IPS-18a (cell line): ENCODE measurements at regions not wholly inside any gene's neighbourhood (a gene's known extent, or its start where the extent isn't known, plus 50 kb on each side); places are given as distances from the start of the nearest gene placed in this dataset.

Experiments
- H3K27ac ChIP-seq: one replicate; pipeline ENCODE4 v1.5.1; 2013; ENCODE audit warnings: low read length
- H3K27me3 ChIP-seq: one replicate; pipeline ENCODE4 v1.6.1; 2013; ENCODE audit warnings: mild to moderate bottlenecking, low read length; ENCODE audit not compliant: control insufficient read depth, insufficient read depth
- H3K36me3 ChIP-seq: one replicate; pipeline ENCODE4 v1.6.1; 2013; ENCODE audit warnings: low read depth, low read length; ENCODE audit not compliant: control insufficient read depth
- H3K4me1 ChIP-seq: one replicate; pipeline ENCODE4 v1.6.1; 2013; ENCODE audit warnings: low read depth, low read length; ENCODE audit not compliant: control insufficient read depth
- H3K4me3 ChIP-seq: one replicate; pipeline ENCODE4 v1.5.1; 2013; ENCODE audit warnings: low read length
- H3K9ac ChIP-seq: one replicate; pipeline ENCODE4 v1.6.1; 2013; ENCODE audit warnings: mild to moderate bottlenecking, low read length, moderate library complexity
- H3K9me3 ChIP-seq: one replicate; pipeline ENCODE4 v1.6.1; 2013; ENCODE audit warnings: low read depth, low read length; ENCODE audit not compliant: control insufficient read depth

GRCh38 chr2:129466389-129466788 is 513.1 kb upstream of the RAB6C start:
- no peak overlapping the region for H3K27ac ChIP-seq
- H3K4me3 ChIP-seq: no peak overlapping the region
- no peak overlapping the region for H3K9ac ChIP-seq
- no peaks in the 10 kb centered on the region for H3K36me3 ChIP-seq
- H3K9me3 ChIP-seq: no peaks in the 10 kb centered on the region
- no peaks in the 10 kb centered on the region for H3K4me1 ChIP-seq
- H3K27me3 ChIP-seq: no peaks in the 10 kb centered on the region

- Histone ChIP-seq H3K36me3 (no peaks in the 10 kb centered on the region), H3K9ac (no peak overlapping the region), H3K27ac (no peak overlapping the region), H3K27me3 (no peaks in the 10 kb centered on the region), H3K9me3 (no peaks in the 10 kb centered on the region), H3K4me1 (no peaks in the 10 kb centered on the region), H3K4me3 (no peak overlapping the region)
Measured at GRCh38 chr2:129467012-129467779, 512.3 kb upstream of the RAB6C start.

GRCh38 chr2:129467941-129468340 is 511.5 kb upstream of the RAB6C start:
- no peak overlapping the region for H3K9ac ChIP-seq
- no peak overlapping the region for H3K4me3 ChIP-seq
- H3K4me1 ChIP-seq: no peaks in the 10 kb centered on the region
- no peaks in the 10 kb centered on the region for H3K9me3 ChIP-seq
- no peak overlapping the region for H3K27ac ChIP-seq
- H3K36me3 ChIP-seq: no peaks in the 10 kb centered on the region
- no peaks in the 10 kb centered on the region for H3K27me3 ChIP-seq

- Histone ChIP-seq H3K4me3 (no peak overlapping the region), H3K4me1 (no peaks in the 10 kb centered on the region), H3K9me3 (no peaks in the 10 kb centered on the region), H3K27me3 (no peaks in the 10 kb centered on the region), H3K36me3 (no peaks in the 10 kb centered on the region), H3K27ac (no peak overlapping the region), H3K9ac (no peak overlapping the region)
Measured at GRCh38 chr2:129468879-129469278, 510.6 kb upstream of the RAB6C start.

- Histone ChIP-seq H3K27ac (no peak overlapping the region), H3K4me1 (no peaks in the 10 kb centered on the region)
Measured at GRCh38 chr2:129469389-129469788, 510.1 kb upstream of the RAB6C start.

GRCh38 chr2:129469871-129470270 is 509.6 kb upstream of the RAB6C start:
- Histone ChIP-seq H3K27ac (no peak overlapping the region), H3K27me3 (no peaks in the 10 kb centered on the region), H3K36me3 (no peaks in the 10 kb centered on the region), H3K4me1 (no peaks in the 10 kb centered on the region), H3K9me3 (no peaks in the 10 kb centered on the region), H3K4me3 (no peak overlapping the region), H3K9ac (no peak overlapping the region)

More at GRCh38 chr2:129469389-129469788, 510.1 kb upstream of the RAB6C start:
- Histone ChIP-seq H3K27me3 (no peaks in the 10 kb centered on the region), H3K36me3 (no peaks in the 10 kb centered on the region), H3K9ac (no peak overlapping the region), H3K4me3 (no peak overlapping the region), H3K9me3 (no peaks in the 10 kb centered on the region)

- H3K4me1 ChIP-seq: peaks cover 8% of the 10 kb centered on the region
- no peaks in the 10 kb centered on the region for H3K9me3 ChIP-seq
- no peak overlapping the region for H3K4me3 ChIP-seq
- H3K27me3 ChIP-seq: no peaks in the 10 kb centered on the region
- H3K36me3 ChIP-seq: no peaks in the 10 kb centered on the region
- no peak overlapping the region for H3K27ac ChIP-seq
- no peak overlapping the region for H3K9ac ChIP-seq
Measured at GRCh38 chr2:129478902-129479517, 500.5 kb upstream of the RAB6C start.

GRCh38 chr2:129479892-129480291 is 499.6 kb upstream of the RAB6C start:
- Histone ChIP-seq H3K27me3 (no peaks in the 10 kb centered on the region), H3K9ac (no peak overlapping the region), H3K4me3 (no peak overlapping the region), H3K27ac (no peak overlapping the region), H3K36me3 (no peaks in the 10 kb centered on the region), H3K9me3 (no peaks in the 10 kb centered on the region), H3K4me1 (peaks cover 8% of the 10 kb centered on the region)

GRCh38 chr2:129480790-129481189 is 498.7 kb upstream of the RAB6C start:
- H3K27ac ChIP-seq: no peak overlapping the region
- no peaks in the 10 kb centered on the region for H3K9me3 ChIP-seq
- H3K4me1 ChIP-seq: peaks cover 8% of the 10 kb centered on the region
- no peak overlapping the region for H3K9ac ChIP-seq
- no peaks in the 10 kb centered on the region for H3K36me3 ChIP-seq
- H3K27me3 ChIP-seq: no peaks in the 10 kb centered on the region
- no peak overlapping the region for H3K4me3 ChIP-seq

GRCh38 chr2:129481306-129482219 is 497.9 kb upstream of the RAB6C start:
- Histone ChIP-seq H3K27ac (no peak overlapping the region), H3K9ac (no peak overlapping the region), H3K9me3 (no peaks in the 10 kb centered on the region), H3K4me3 (no peak overlapping the region), H3K36me3 (no peaks in the 10 kb centered on the region), H3K4me1 (peaks cover 8% of the 10 kb centered on the region), H3K27me3 (no peaks in the 10 kb centered on the region)

GRCh38 chr2:129482626-129483025 is 496.8 kb upstream of the RAB6C start:
- no peak overlapping the region for H3K27ac ChIP-seq
- H3K9me3 ChIP-seq: no peaks in the 10 kb centered on the region
- no peak overlapping the region for H3K9ac ChIP-seq
- peaks cover 8% of the 10 kb centered on the region for H3K4me1 ChIP-seq
- no peak overlapping the region for H3K4me3 ChIP-seq
- no peaks in the 10 kb centered on the region for H3K36me3 ChIP-seq
- no peaks in the 10 kb centered on the region for H3K27me3 ChIP-seq
